GM21737 (cell line): ENCODE measurements at regions not wholly inside any gene's neighbourhood (a gene's known extent, or its start where the extent isn't known, plus 50 kb on each side); places are given as distances from the start of the nearest gene placed in this dataset.

Experiments
- ATAC-seq: cut with Tn5 transposase; IDR thresholded peaks from one replicate; pipeline ENCODE4 v1.9.1; 2021; ENCODE audit warnings: mild to moderate bottlenecking, moderate library complexity; ENCODE audit not compliant: unreplicated experiment

DNA sequence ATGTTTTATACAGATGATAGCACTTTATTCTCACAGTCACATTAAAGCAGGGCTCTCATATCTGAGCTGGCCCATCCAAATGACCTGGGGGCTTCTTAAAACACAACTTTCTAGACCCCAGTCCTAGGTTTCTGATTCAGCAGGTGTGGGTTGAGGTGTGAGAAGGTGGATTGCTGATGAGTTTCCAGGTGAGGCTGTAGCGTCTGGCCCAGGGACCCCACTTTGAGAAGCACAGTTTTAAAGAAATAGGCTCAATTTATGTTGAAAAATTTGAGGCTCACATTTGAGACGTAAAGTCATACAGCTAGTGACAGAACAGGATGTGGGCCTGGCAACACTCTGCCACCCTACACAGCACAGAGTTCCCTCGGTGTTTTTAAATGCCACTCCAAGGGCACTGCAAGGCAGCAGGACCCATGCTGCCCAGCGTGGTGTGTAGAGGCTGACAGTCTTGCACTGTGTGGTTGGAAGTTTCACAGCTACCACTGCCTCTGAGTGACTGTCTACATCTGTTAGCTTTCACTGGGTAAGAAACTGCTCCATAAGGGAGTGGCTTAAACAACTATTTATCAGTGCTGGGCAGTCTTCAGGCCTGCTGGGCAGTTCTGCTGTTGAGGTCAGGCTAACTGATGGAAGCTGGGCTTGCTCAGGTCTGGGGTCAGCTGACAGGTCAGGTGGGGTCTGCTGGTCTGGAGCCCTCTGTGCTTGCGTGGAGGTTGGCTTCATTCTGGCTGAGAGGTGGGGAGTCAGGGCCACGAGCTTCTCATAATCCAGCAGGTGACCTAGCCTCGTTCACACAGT lies 319.7 kb downstream of the CXCL12 start:
- no peak for ATAC-seq

DNA sequence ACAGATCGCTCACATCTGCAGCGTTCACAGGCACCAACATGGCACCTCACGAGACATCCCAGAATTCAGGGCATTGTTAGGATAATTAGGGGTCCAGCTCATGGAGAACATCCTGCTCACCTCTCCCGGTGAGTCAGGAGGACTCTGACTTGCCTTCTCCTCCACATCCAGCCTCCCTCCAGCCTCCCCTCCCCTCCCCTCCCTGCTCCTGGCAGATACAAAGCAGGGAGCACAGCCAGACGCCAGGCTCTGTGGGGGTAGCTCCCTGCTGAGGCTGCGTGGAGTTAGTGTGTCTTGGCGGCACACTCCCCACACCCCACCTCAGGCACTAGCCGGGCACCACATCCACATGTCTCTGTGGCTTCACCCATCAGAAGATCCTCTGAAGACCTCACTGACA lies 320.6 kb downstream of the CXCL12 start:
- ATAC-seq, result no peak

DNA sequence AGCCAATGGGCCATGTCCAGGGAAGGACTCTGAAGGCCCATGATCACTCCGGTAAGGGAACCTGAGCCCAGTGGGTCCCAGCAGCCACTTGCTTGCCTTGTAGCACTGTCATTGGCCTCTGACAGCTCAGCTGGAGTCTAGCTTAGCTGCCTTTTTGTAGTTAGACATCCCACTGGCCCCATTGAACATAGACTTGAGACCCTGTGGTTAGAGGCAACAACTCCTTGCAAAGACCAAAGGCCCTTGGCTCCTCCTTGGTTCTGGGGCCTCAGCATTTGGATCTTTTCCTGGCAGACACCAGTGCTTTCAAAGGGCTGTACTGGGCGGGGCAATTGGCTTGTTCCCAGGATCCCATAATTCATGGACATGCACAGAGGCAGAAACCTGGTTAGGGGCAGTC lies 321.2 kb downstream of the CXCL12 start:
- no peak for ATAC-seq

DNA sequence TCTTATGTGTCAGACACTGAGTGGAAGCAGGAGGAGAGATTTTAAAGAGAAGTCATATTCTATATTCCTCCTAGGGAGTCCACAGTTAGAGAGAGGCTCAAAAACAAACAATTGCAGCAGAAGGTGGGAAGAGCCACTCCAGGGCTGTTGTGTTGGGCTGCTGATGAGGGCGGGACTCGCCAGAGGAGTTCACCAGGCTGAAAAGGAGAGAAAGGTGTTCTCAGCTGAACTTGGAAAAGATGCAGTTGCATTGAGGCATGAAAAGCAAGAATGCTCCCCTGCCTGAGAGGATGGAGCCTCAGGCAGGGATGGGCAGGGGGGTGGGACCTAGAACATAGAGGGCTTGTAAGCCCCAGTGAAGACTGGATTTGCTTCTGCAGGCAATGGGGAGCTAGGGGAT lies 324.2 kb downstream of the CXCL12 start:
- ATAC-seq, result no peak

DNA sequence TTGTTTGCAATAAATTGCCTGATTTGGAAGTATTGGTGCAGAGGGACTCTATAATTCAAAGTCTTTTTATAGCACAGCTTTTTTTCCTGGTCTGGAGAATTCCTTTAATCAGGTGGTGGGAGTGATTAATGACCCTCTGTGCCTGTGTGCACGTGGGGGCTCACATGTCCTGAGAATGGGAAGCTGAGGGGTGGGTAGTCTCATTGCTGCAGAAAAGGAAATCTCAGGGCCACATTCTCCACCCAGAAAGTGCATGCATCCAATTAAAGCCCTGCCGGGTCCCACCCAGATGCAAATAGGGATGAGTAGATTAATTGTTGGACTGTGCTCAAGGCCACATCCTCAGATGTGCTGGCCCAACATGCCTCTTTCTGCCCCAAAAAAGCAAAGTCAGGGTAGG lies 324.7 kb downstream of the CXCL12 start:
- no peak for ATAC-seq

DNA sequence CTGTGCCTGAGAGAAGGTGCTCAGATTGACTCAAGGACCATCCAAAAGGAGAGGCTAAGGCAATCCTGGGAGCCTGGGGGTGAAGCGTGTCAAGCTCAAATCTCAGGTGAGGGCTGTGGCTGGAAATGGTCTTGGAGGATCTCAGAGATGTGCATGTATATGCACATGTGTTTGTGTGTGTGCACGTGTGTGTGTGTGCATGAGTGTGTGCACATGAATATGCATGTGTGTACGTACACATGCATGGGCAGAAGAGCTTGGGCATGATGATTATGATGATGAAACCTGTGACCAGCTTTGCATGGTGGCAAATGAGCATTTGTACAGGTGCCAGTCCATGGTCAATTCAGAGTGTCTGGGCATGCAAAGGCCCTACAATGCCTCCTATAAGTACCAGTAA lies 326.6 kb downstream of the CXCL12 start:
- ATAC-seq, result no peak

DNA sequence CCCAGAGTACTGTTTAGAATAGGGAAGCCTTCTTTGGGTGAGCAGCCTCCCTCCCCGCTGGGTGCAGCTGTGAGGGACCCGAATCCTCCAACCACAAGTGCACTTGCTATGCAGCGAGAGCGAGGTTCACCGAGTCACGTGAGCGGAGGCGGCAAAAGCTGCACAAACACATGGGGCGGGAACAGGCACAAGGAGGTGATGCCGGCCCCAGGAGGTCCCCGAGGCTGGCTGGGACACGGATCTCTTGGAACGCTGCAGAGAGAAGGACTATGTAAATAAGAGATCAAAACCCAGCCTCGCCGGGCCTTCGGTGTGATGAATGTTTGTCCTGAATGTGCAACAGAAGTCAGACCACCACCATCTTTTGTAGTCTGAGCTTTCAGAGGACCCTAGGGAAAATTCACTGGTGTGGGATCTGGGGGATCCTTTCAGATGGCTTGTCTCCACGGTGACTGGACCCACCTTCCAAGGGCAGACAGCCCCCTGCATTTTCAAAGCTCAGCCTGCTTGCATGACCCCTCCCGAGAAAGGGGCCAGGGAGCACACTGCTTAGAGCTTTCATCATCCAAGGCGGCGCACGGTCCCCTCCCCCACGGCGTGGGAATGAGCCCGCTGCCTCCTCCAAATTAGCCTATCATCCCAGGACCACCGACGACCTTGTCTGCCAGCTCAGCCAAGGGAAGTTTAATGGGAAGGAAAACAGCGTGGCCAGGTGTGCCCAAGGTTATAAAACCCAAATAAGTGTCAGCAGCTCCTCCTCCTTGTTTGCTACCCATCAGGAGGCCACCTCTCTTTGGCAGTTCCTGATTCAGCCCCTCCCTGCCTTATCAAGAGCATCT lies 327.7 kb downstream of the CXCL12 start:
- ATAC-seq, result no peak

DNA sequence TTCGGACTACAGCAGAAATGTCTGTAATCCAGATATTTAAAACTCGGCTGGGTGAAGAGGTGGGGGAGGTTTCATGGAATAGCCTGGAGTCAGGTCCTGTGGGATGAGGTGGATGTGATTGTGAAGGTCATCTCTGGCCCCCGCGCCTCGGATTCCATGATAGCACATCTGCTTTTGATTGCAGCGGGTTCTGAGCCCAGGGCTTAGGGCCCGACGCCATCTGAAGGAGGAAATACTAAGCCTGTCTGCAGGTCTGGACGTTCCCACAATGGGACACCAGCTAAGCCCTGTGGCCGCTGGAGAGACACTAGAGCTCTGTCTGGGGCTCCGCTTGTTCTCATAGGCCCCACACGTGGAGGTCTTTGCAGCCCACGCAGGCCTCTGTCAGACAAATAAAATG lies 328.7 kb downstream of the CXCL12 start:
- no peak for ATAC-seq

DNA sequence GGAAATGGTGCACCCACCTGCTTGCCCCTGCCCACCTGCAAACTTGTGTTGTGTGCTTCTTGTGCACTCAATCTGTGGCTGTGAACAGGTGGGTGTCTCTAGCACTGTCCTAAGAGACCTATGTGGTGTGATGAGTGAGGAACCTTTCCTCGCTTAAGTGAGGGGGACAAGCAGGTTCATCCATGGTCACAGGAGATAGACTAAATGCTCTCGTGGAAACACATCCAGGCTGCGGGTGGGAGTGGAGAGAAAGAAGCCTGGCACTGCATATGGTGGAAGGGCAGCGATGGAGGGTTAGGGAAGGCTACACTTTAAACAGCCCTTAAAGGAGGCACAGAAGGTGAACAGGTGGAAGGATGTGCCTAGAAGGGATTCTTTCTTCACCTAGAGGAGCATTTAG lies 330.9 kb downstream of the CXCL12 start:
- ATAC-seq, result no peak

DNA sequence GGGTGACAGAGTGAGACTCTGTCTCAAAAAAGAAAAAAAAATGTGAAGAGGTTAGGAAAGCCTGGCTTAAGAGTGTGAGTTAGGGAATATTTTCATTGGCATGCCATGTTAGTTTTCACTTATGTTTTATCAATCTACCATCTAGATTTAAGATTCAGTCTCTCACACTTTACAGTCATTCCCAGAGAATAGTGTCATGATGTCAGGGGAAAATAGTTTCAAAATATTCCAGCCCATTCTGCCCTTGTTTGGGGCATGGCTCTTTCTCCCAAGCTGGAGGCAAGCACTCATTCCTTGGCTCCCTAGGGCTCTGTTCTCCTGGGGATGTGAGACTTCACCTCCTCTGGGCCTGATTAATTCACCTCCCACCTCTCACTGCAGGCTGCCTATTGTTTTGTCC lies 331.5 kb downstream of the CXCL12 start:
- no peak for ATAC-seq

DNA sequence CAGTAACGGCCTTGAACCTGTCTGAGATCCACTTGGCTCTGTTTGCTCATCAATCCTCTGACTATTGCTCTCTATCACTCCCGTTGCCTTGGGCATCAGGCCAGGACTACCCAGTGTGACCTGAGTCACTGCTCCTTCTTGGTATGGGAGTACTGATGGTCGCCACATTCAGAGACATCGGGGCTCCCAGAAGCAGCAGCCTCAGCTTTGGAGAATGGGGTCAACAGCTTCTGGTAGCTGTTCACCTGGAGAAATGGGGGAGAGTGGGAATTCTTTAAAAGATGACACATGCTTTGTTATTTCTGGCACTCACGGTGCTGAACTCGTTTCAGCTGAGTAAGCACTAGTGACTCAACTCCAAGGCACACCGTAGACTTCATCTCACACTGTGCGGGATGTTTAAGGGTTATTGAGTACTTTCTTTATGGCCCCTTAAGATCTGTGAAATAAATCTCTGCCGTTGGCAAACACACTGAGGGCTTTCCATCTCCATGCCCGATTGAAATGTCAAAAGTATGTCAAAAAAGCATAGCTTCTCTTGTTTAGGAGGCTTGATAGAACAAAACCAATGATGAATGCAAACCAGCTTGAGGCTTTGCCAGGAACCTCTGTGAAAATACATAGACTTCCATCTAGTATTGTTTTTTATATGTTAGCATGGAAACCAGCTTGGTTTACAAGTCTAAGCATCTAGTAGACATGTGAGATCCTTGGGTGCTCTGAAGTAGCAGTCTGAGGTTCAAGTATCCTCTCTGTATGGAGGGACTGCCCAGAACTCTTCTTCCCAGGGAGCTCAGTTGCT lies 333.1 kb downstream of the CXCL12 start:
- no peak for ATAC-seq

DNA sequence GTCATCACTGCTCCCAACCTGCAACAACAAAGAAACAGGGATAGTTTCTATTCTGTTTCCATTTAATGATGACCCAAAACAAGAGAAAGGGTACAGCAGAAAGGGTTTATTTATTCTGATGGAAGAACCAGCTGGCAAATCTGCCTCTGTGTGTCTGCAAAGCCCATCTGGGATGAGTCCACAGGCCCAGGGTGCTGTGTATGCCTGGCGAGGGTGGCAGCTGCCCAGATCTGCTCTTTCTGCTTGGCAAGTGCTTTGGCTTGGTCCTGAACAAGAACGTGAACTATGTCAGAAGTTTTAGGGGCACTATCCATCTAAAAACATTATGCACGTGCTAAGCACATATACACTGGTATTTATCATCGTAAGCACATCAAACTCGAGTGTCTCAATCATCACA lies 333.8 kb downstream of the CXCL12 start:
- ATAC-seq, result no peak

DNA sequence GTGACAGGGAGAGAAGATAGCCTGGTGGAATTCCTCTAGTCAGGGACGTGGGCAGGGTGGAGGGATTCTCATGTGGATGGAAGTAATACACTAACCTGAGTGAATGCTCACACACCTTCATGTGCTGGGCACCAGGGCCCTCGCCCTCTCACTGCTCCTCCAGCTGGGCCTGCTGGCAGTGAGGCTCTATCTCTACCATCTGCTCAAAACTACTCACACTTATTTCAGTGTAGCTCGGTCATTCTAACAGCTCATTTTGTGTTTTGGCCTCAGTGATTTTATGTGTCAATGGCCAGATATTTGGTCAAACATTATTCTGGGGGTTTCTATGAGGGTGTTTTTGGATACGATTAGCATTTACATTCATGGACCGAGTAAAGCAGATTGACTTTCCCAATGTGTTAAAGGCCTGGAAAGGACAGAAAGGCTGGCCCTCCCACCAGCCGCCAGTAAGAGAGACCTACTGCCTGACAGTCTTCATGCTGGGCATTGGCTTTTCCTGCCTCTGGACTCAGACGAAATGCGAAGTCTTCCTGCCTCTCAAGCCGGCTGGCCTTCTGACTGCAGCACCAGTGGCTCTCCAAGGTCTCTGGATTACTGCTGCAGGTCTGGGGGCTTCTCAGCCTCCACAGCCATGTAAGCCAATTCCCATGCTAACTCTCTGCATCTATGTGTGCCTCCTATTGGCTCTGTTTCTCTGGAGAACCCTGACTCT lies 335.4 kb downstream of the CXCL12 start:
- no peak for ATAC-seq

DNA sequence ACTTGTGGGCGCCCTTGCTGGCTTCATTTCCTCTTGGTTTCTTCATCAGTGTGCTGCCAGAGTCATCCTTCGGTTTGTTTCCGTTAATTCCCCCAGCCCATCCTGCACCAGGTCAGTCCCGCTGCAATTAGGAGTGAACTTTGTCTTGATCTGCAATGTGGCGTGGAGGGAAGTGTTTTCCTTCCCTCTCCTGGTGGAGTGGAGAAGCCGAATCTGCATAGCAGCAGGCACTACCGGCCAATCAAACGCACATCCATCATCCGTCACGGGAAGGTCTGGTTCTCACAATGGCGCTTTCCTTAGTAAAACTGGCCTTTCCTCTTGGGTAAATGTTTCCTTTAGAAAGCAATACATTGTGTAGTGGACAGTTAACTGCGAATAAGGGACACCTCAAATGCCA lies 337.5 kb downstream of the CXCL12 start:
- no peak for ATAC-seq

DNA sequence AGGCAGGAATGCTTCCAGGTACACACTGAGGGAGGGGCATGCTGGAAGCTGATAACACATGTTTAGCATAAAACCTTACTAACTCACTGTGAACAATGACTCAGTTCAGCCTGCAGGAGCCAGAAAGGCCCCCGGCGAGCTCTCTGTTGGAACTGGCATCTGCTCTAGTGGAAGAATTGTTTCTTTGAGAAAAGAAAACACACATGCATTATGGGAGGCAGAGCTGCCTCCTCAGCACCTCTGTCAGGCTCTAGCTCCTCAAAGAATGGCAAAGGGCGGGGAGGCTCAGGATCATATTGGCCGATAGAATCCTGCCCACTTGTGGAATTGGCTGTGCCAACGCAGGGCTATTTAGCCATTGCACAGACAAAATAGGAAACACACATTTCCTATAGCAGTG lies 338.3 kb downstream of the CXCL12 start:
- no peak for ATAC-seq

DNA sequence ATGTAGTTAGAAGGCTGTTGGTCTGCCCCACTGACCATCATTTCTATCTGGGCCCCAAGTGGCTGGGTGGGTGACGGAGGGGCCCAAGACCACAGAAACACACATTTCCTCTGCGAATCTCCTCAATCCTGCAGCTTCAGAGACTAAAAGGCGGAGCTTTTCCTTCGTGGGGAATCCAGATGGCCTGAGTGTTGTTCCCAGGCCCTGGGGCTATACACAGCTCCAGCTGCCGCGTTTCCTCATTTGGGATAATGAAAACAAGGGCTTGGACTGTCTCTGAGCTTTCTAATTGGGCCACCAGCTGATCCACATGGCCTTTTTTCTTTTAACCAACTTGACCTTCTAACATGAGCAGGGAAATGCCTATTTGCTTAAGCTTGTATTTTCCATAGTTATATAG lies 339.9 kb downstream of the CXCL12 start:
- no peak for ATAC-seq

DNA sequence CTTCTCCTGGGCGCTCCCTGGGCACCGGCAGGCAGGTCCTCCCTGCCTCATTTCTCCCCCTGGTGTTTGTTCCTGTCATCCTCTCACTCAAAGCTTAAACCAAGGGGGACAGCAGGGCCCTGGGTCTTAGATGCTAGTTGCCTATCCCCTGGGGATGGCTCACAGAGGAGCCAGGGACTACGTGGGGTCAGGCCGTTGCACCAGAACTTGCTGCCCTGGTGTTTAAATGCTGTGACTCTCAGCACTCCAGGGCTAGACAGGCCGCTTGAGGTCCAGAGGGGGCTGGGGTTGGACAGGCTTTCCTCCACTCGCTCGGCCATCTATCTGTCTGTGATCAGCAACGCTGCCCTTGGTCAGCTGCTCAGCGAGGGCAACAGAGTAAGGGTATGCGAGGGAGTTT lies 340.3 kb downstream of the CXCL12 start:
- ATAC-seq, result no peak

DNA sequence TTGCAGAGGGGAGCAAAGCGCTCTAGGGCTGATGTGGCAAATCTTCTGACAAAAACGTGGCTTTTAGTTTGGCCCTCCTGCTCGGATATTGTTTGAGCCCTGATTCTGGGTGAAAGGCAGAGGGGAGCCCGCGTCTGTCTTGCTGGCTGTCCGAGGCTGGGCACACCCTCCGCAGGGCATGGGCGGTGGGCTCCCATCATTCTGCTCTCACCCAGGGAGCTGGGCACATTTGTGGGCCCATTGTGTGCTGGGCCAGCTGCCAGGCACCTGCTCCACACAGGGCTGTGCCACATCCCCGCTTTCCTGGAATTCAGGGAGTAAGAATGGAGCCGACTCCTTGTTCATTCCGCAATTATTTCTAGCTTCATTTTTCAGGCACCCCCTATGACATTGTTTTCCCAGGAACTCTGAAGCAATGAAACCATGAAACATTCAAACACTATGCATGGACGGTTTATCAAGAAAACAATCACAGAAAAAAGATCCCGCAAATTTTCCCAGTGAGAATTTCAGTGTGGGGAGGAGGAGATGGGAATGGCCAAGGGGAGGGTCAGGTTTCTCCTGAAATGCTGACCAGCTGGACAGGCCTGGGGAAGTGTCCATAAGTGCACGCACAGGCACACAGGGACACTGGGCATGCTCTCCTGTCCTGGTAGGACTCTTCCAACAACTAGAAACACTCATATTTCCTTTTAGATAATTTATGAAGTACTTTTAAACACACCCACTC lies 341.1 kb downstream of the CXCL12 start:
- no peak for ATAC-seq

DNA sequence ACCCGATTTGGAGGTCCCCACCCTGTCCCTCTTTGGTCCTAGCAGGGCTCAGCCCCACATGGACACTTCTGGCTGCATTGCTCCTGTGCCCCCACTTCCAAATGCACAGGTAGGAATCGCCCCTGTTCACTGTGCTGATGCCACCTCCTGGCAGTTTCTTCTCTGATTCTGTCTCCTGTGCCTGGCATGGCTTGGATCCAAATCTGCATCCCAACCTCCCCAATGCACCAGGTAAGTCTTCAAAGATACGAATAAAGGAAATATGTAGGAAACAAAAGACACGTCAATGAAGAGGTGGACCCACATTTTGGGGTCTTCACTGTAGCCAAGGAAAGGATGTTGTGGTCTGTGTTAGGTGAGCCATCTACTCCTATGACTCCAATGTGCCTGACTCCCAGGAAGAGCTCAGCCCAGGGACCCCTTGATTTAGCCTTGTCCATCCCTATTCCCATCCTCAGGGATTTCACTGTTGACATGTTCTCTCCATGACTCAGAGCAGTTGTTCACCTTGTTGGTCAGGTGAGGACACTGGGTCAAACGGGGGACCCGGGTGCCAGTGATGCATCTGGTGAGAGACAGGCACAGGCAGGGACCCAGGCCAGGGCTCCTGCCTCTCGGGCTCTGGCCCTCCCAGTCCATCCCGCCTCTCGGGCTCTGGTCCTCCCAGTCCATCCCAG lies 341.8 kb downstream of the CXCL12 start:
- ATAC-seq, result no peak
